Sigmoid colon (tissue), 6 donors: ENCODE measurements at regions not wholly inside any gene's neighbourhood (a gene's known extent, or its start where the extent isn't known, plus 50 kb on each side); places are given as distances from the start of the nearest gene placed in this dataset.

Source experiments
- DNase-seq: peaks from one replicate; pipeline ENCODE4 v3.0.0-alpha.2; 2019
- H3K27ac ChIP-seq, 4 donors: fragments of 200-600 bp; sonication (generic); one replicate each; pipeline ENCODE4 v1.5.1; 2016 to 2019; ENCODE audit warnings: mild to moderate bottlenecking in 1 of 4
- H3K27me3 ChIP-seq, 3 donors: fragments of 200-600 bp; sonication (generic); one replicate each; pipeline ENCODE4 v1.5.1; 2019; ENCODE audit warnings: mild to moderate bottlenecking in 1 of 3
- H3K36me3 ChIP-seq, 4 donors: fragments of 200-600 bp; sonication (generic); one replicate each; pipeline ENCODE4 v1.5.1; 2016 to 2019
- H3K4me1 ChIP-seq, 4 donors: fragments of 200-600 bp; sonication (generic); one replicate each; pipeline ENCODE4 v1.5.1; 2017 to 2019
- H3K4me3 ChIP-seq, 4 donors: fragments of 200-600 bp; sonication (generic); one replicate each; pipeline ENCODE4 v1.5.1; 2017 to 2019; ENCODE audit warnings: mild to moderate bottlenecking in 2 of 4, moderate library complexity in 1 of 4
- H3K9me3 ChIP-seq, 4 donors: fragments of 200-600 bp in 3 of 4; sonication (generic) in 3 of 4; one replicate each; pipeline versions ENCODE4 v1.5.1 to v1.6.1; 2013 to 2019
- CTCF ChIP-seq, 4 experiments: fragments of 450-650 bp in 3 of 4; fragments of 200-600 bp in 1 of 4; IDR thresholded peaks; one replicate each; pipeline ENCODE4 v1.5.1; 2016 to 2019; ENCODE audit warnings: antibody characterized with exemption in 4 of 4, mild to moderate bottlenecking in 3 of 4, moderate library complexity in 2 of 4
- EP300 ChIP-seq, 4 donors: sonication (generic); formaldehyde crosslinking; IDR thresholded peaks; one replicate each; pipeline ENCODE4 v1.6.1; 2017; ENCODE audit warnings: antibody characterized with exemption in 4 of 4
- POLR2A ChIP-seq, 2 donors: fragments of 450-650 bp; IDR thresholded peaks; one replicate each; pipeline ENCODE4 v1.6.1; 2016; ENCODE audit warnings: antibody characterized with exemption in 2 of 2, mild to moderate bottlenecking in 2 of 2, moderate library complexity in 2 of 2
- POLR2AphosphoS5 ChIP-seq, 4 donors: sonication (generic); formaldehyde crosslinking; IDR thresholded peaks; one replicate each; pipeline ENCODE4 v1.6.1; 2017; ENCODE audit warnings: antibody characterized with exemption in 4 of 4
- WGBS, 2 donors: extraction: QIAGEN DNeasy Blood & Tissue Kit; methylation state at CpG; one replicate each; pipeline ENCODE4 v1.1.7; 2013; 5-methylcytosine and 5-hydroxymethylcytosine counted together
- intact Hi-C: fragments of 100-400 bp; cut with DNase I; formaldehyde crosslinking; loops from one replicate; pipeline ENCODE4 v1.15.1; 2023
- donor health status: healthy with polysubstance abuse.
- donor health status: healthy.

GRCh38 chr3:83498361-83499016 lies 1460.3 kb upstream of the CADM2 start:
- no peak overlapping the region for H3K27ac ChIP-seq
- no peak overlapping the region for H3K4me3 ChIP-seq
- H3K4me1 ChIP-seq: no peaks in the 10 kb centered on the region
- no peak for DNase-seq
- H3K27me3 ChIP-seq: no peaks in the 10 kb centered on the region
- intact Hi-C loops: no loop called here
- TF ChIP-seq CTCF (IDR thresholded peaks at IDR 0.05) (no peak), POLR2AphosphoS5 (IDR thresholded peaks at IDR 0.05) (no peak), POLR2A (IDR thresholded peaks at IDR 0.05) (no peak), EP300 (IDR thresholded peaks at IDR 0.05) (no peak)
- no peaks in the 10 kb centered on the region for H3K36me3 ChIP-seq
- 22 to 80% methylated on average over 1 of the region's 1 CpG for WGBS, 2 donors
- H3K9me3 ChIP-seq: no peaks in the 10 kb centered on the region

- no peaks in the 10 kb centered on the region for H3K36me3 ChIP-seq
- intact Hi-C loops: no loop called here
- no peaks in the 10 kb centered on the region for H3K4me1 ChIP-seq
- no peak for TF ChIP-seq CTCF (IDR thresholded peaks at IDR 0.05)
- TF ChIP-seq POLR2A (IDR thresholded peaks at IDR 0.05): no peak
- no peak for TF ChIP-seq EP300 (IDR thresholded peaks at IDR 0.05)
- no peak for TF ChIP-seq POLR2AphosphoS5 (IDR thresholded peaks at IDR 0.05)
- DNase-seq: no peak
- no peaks in the 10 kb centered on the region for H3K27me3 ChIP-seq
- no peak overlapping the region for H3K27ac ChIP-seq
- WGBS, 2 donors: 72 to 84% methylated on average over 7 of the region's 7 CpGs
- H3K4me3 ChIP-seq: no peak overlapping the region
- H3K9me3 ChIP-seq: no peaks in the 10 kb centered on the region
These were observed 1458.4 kb upstream of the CADM2 start for GRCh38 chr3:83500422-83500821.

- Histone ChIP-seq H3K36me3 (no peaks in the 10 kb centered on the region), H3K9me3 (no peaks in the 10 kb centered on the region), H3K4me3 (no peak overlapping the region), H3K27me3 (no peaks in the 10 kb centered on the region), H3K4me1 (no peaks in the 10 kb centered on the region), H3K27ac (no peak overlapping the region)
- intact Hi-C loops: no loop called here
- no peak for DNase-seq
- TF ChIP-seq POLR2A (IDR thresholded peaks at IDR 0.05): no peak
- no peak for TF ChIP-seq CTCF (IDR thresholded peaks at IDR 0.05)
- no peak for TF ChIP-seq EP300 (IDR thresholded peaks at IDR 0.05)
- TF ChIP-seq POLR2AphosphoS5 (IDR thresholded peaks at IDR 0.05): no peak
- WGBS, 2 donors: 39 to 66% methylated on average over 2 of the region's 2 CpGs
These were observed 1457.9 kb upstream of the CADM2 start for GRCh38 chr3:83500931-83501330.

- WGBS, 2 donors: 34 to 74% methylated on average over 2 of the region's 2 CpGs
- TF ChIP-seq POLR2A (IDR thresholded peaks at IDR 0.05) (no peak), POLR2AphosphoS5 (IDR thresholded peaks at IDR 0.05) (no peak), EP300 (IDR thresholded peaks at IDR 0.05) (no peak), CTCF (IDR thresholded peaks at IDR 0.05) (no peak)
These were observed 1445.7 kb upstream of the CADM2 start for GRCh38 chr3:83513051-83513450.

GRCh38 chr3:83513677-83514076 lies 1445.1 kb upstream of the CADM2 start:
- H3K9me3 ChIP-seq: no peaks in the 10 kb centered on the region
- no peaks in the 10 kb centered on the region for H3K4me1 ChIP-seq
- DNase-seq: no peak
- WGBS, 2 donors: 58% methylated on average over 3 of the region's 3 CpGs
- no peaks in the 10 kb centered on the region for H3K36me3 ChIP-seq
- intact Hi-C loops: no loop called here
- no peak overlapping the region for H3K27ac ChIP-seq
- H3K27me3 ChIP-seq: no peaks in the 10 kb centered on the region
- H3K4me3 ChIP-seq: no peak overlapping the region
- TF ChIP-seq POLR2AphosphoS5 (IDR thresholded peaks at IDR 0.05) (no peak), POLR2A (IDR thresholded peaks at IDR 0.05) (no peak), CTCF (IDR thresholded peaks at IDR 0.05) (no peak), EP300 (IDR thresholded peaks at IDR 0.05) (no peak)

More at GRCh38 chr3:83513051-83513450, 1445.7 kb upstream of the CADM2 start:
- no peak for DNase-seq
- no peaks in the 10 kb centered on the region for H3K9me3 ChIP-seq
- H3K4me1 ChIP-seq: no peaks in the 10 kb centered on the region
- no peak overlapping the region for H3K27ac ChIP-seq
- intact Hi-C loops: no loop called here
- H3K36me3 ChIP-seq: no peaks in the 10 kb centered on the region
- H3K4me3 ChIP-seq: no peak overlapping the region
- no peaks in the 10 kb centered on the region for H3K27me3 ChIP-seq
